ENCODE measurements at regions not wholly inside any gene's neighbourhood (a gene's known extent, or its start where the extent isn't known, plus 50 kb on each side); places are given as distances from the start of the nearest gene placed in this dataset.

DNA sequence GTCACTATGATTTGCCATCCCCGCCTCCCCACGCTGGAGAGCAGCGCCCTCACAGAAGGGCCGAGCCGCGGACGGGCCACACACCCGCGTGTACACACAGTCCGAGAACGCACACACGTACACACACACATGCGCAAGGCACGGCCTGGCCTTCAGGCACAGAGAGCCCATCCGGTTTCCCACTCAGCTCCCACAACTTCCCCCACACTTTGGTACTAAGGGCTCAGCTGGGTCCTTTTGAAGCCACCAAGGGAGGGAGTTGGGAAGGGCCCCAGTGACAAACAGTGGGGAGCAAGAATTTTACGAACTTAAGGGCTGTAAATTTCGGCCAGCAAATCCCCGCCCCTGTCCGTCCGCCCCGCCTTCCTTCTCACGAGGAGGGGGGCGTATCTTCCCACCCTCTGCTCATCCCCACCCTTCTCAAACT lies 133.3 kb upstream of the HAND1 start:
- TF ChIP-seq, protein P1, sequence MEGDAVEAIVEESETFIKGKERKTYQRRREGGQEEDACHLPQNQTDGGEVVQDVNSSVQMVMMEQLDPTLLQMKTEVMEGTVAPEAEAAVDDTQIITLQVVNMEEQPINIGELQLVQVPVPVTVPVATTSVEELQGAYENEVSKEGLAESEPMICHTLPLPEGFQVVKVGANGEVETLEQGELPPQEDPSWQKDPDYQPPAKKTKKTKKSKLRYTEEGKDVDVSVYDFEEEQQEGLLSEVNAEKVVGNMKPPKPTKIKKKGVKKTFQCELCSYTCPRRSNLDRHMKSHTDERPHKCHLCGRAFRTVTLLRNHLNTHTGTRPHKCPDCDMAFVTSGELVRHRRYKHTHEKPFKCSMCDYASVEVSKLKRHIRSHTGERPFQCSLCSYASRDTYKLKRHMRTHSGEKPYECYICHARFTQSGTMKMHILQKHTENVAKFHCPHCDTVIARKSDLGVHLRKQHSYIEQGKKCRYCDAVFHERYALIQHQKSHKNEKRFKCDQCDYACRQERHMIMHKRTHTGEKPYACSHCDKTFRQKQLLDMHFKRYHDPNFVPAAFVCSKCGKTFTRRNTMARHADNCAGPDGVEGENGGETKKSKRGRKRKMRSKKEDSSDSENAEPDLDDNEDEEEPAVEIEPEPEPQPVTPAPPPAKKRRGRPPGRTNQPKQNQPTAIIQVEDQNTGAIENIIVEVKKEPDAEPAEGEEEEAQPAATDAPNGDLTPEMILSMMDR (IDR thresholded peaks at IDR 0.05; ENCODE audit: low read depth, low read length): no peak
- TF ChIP-seq EZH2phosphoT487 (IDR thresholded peaks at IDR 0.05; ENCODE audit: low read depth): no peak

Measured in OCI-LY3 (cell line).